HG03066 (cell line): ENCODE measurements at regions not wholly inside any gene's neighbourhood (a gene's known extent, or its start where the extent isn't known, plus 50 kb on each side); places are given as distances from the start of the nearest gene placed in this dataset.
A peak's percentile ranks its signal among the peaks of the same experiment; 100 is the strongest.
"Not testable (repeated sequence)": the region's sequence is repeated elsewhere in the genome, so short reads cannot be mapped to it uniquely, and the experiment has no call there.

Experiments
- ATAC-seq: cut with Tn5 transposase; IDR thresholded peaks from one replicate; pipeline ENCODE4 v1.9.1; 2021; ENCODE audit warnings: low read depth; ENCODE audit not compliant: unreplicated experiment

DNA sequence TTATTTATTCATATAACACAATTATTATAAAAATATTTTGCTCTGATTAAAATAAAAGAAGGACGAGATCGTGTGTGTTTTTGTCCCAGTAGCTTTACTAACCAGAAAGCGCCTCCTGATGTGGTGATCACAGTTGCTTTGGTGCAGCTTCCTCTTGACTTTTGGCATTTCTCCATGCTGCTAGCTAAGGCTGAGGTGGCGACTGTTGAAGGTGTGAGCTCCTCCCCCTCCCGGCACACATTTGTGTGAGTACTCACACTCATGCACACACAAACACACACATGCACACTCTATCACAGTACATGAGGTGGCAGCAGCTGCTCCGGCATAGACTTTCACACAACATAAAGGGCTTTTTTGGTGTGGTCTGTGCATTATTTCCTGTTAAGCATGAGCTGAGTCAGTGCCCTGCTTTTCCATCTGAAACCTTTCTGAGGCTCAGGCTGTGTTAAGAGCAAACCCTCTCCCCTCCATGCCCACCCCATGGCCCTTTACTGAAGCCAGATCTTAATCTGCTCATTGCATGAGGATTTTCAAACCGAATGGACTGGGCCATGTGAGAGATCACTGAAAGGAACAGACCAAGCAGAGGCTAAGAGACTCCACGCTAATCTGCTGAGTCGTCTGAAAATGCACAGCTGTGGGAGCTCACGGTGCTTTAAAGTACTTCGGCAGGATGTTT lies 53.3 kb downstream of the FOXD4L1 start:
- ATAC-seq, result peak; percentile 80

DNA sequence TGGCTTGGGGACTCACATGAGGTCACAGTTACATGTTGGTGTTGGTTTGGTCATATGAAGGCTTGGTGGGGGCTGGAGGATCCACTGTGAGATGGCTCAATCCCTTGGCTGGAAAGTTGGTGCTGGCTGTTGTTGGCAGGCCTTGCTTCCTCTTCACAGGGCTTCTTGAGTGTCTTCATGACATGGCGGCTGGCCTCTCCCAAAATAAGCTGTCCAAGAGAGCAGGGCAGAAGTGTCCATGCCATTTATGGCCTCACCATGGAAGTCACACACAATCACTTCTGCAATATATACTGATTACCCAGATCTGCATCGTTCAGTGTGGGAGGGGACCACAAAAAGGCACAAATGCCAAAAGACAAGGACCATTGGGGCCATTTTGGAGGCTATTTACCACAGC lies 61.4 kb downstream of the FOXD4L1 start:
- not testable (repeated sequence) for ATAC-seq

DNA sequence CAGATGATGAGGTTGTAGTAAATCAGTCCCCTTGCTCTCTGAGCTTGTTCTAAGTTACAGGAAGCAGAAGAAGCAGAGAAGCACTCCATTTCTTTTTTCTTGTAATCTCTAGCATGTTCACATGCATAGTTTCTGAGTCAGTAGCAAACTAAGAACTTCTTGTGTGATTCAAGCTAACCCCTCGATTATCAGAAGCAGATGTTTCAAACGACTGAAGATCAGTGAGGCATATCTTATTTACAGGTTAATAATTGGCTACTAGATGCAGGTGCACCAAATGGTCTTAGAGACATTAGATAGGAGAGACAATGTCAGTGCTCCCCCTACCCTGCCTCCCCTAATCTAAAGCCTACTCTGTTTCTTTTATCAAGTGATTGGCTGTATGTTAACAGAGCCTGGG lies 64.2 kb downstream of the FOXD4L1 start:
- peak; percentile 86 for ATAC-seq

DNA sequence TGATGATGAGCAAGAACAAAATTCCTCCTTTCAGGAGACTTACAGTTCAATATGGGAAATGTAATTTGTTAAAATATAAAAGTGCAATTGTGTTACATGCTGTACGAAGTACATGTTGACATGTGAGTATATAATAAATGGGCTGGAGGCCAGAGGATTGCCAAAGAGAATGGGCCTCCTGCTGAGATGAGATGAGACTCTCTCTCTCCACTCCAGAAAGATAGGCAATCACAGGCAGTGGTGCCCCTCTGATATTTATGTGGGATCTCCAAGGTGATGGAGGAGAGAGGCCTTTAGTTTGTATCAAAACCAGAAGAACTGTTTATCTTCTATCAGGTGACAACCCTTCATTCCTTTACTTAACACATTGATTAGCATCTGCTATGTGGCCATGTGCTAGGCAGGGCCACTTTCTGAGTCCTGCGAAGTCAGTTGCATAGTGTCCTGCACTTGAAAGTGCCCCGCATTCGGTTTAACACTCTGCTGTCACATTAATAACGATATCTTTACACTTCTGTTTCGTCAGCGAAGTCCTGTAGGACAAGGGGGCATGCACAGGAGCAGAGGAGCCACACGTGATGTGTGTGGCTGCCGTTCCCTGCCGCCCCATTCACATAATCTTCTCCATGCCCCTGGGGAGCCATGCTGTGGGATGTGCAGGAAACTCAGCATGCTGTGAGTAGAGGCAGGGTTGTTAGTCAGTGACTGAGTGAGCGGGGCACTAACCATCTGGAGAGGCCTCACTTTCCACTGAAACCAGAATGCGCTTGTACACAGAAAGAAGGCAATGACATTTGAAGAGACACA lies 60.2 kb upstream of the RABL2A start:
- ATAC-seq, result not testable (repeated sequence)

DNA sequence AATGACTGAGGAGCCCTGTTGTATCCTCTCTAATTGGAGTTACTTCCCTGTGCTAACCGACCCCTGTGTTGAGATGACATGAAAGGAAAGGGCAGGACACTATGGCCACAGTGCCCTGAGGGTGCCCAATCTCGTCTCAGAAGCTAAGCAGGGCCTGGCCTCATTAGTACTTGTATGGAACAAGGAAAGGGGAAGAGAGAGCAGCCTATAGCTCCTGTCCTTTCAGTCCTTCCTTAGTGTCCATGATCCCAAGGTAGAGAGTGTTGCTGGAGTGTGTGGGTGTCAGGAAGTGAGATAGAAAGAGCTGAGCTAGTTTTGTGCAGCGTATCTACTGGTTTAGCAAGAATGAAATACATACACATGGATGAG lies 59.6 kb upstream of the RABL2A start:
- ATAC-seq, result not testable (repeated sequence)

DNA sequence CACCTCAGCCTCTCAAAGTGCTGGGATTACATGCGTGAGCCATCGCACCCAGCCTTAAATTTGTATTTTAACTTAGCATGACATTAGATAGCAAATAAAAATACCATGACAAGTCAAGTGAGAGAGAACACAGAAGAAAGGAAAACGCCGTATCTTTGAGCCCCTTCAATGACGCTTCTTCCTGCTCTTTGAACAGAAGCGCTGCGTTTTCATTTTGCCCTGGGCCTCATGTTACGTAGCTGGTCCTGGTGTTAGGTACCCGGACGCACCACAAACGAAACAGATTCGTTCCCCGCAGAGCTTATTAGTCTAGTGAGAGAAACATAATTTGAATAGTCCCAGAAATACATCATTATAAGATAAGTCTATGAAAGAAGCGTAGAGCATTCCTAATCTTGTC lies 58.8 kb upstream of the RABL2A start:
- not testable (repeated sequence) for ATAC-seq

DNA sequence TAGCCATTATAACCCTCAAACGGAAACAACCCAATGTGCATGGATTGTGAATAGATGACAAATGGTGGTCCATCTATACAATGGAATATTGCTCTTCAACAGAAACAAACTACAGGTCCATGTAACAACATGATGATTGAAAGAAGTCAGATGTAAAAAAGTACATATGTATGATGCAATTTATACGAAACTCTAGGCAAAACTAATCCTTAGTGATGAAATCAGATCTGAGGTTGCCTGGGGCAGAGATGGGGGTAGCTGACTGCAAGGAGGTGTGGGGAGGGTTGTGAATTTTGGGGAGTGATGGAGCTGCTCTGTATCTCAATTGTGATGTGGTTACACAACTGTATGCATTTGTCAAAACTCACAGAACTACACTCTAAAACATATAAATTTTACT lies 57.0 kb upstream of the RABL2A start:
- not testable (repeated sequence) for ATAC-seq

DNA sequence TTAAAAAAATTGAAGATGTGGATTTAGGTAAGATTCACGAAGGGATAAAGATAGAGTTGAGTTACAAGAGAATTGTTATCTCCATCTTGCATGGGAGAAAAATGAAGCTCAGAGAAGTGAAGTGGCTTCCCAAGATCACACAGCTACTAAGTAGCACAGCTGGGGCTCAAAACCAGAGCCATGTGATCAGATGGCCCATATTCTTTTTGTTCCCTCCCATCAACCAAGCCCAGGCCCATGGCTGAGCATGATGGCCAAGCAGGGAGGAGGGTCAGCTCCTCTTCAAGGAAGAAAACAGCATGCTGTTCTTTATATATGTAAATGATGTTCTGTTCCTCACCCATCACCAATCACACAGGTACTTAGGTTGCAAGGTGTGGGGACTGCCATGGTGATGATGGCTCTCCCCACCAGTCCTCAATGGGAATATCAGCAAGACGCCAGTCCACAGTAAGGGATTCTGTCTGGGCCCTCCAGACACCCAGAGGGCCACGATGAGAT lies 56.5 kb upstream of the RABL2A start:
- ATAC-seq, result not testable (repeated sequence)

DNA sequence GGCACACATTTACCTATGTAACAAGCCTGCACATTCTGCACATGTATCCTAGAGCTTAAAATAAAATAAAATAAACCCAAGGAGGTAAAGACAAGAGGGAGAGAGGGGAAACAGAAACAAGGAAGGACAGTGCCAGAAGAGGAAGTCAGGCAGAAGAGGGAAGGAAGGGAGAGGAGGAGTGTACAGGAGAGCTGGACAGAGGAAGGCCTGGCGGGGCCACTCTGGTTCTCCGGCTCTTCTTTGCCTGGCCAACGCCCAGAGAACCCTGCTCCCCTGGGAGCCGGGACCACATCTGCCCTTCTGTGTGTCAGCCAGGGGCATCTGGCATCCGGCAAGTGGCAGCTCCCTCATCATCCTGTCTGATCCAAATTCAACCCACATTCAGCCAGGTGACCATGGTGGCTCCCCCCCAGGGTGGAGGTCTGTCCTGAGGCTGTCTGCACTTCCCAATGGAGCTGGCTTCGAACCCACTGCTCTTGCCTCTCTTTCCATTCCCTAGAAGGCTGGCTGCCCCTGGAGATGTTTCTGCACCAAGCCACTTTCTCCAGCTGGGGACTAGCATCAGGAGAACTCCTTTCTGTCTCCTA lies 55.5 kb upstream of the RABL2A start:
- ATAC-seq, result not testable (repeated sequence)

DNA sequence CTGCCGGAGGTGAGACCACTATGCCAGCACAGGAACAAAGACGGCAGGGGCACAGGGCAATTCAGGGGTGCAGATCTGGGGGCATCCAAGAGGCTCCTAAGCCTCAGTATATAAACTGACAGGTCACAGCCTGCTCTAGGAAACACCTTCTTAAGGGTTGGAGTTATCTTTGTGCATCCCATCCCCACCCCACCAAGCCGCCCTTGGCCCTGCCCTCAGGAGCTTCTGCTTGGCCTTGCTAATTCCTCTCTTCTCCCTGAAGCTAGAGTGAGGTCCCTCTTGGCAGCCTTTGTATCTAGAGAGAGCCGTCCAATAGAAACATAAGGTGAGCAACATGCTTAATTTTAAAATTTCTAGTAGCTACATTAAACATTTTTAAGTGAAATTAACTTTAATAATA lies 51.3 kb upstream of the RABL2A start:
- ATAC-seq, result not testable (repeated sequence)

DNA sequence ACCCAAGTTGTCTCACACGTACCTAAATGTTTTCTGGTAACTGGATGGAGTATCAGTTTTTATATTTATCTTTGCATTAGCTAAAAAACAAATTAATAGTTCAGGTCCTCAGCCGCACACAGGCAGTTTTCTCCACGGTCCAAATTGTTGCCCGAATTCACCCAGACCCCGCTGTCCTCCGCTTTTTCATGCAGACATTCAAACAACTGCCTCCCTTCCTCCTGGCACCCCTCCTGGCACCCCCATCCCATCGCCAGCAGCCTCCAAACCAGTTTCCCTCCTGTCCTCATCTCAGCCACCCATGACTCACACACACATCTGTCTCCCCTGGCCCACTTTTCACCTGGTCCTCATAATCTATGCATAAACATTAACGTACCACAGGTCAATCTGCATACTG lies 50.7 kb upstream of the RABL2A start:
- ATAC-seq, result not testable (repeated sequence)
